ENCODE measurements at regions not wholly inside any gene's neighbourhood (a gene's known extent, or its start where the extent isn't known, plus 50 kb on each side); places are given as distances from the start of the nearest gene placed in this dataset.

GRCh38 chr3:88219138-88219792, 69.5 kb downstream of the C3orf38 start:
- ATAC-seq (peak; percentile 97), DNase-seq (ENCODE audit: low spot score) (peak; percentile 60)
- no peak overlapping the region for H3K27ac Mint-ChIP-seq
- H3K27me3 Mint-ChIP-seq (ENCODE audit: low read depth) = no peaks in the 10 kb centered on the region
- ChIA-PET POLR2A (interaction anchor here (0.7 kb wide), 1 partner anchor 898 kb away, joined by 3 read pairs; no protein-coding TSS in a partner anchor), CTCF (interaction anchor here (0.6 to 1.7 kb wide), 40 partner anchors 10 to 1872 kb away, joined by 3 to 9 read pairs (median 3); partner anchors contain the start of gene EPHA3)
- TF ChIP-seq FOXP1 (CRISPR knock-in tag; IDR thresholded peaks at IDR 0.05; ENCODE audit: borderline replicate concordance) = no peak
- TF ChIP-seq, protein P1, sequence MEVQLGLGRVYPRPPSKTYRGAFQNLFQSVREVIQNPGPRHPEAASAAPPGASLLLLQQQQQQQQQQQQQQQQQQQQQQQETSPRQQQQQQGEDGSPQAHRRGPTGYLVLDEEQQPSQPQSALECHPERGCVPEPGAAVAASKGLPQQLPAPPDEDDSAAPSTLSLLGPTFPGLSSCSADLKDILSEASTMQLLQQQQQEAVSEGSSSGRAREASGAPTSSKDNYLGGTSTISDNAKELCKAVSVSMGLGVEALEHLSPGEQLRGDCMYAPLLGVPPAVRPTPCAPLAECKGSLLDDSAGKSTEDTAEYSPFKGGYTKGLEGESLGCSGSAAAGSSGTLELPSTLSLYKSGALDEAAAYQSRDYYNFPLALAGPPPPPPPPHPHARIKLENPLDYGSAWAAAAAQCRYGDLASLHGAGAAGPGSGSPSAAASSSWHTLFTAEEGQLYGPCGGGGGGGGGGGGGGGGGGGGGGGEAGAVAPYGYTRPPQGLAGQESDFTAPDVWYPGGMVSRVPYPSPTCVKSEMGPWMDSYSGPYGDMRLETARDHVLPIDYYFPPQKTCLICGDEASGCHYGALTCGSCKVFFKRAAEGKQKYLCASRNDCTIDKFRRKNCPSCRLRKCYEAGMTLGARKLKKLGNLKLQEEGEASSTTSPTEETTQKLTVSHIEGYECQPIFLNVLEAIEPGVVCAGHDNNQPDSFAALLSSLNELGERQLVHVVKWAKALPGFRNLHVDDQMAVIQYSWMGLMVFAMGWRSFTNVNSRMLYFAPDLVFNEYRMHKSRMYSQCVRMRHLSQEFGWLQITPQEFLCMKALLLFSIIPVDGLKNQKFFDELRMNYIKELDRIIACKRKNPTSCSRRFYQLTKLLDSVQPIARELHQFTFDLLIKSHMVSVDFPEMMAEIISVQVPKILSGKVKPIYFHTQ (CRISPR knock-in tag; IDR thresholded peaks at IDR 0.05) = no peak
- TF ChIP-seq, protein P2, sequence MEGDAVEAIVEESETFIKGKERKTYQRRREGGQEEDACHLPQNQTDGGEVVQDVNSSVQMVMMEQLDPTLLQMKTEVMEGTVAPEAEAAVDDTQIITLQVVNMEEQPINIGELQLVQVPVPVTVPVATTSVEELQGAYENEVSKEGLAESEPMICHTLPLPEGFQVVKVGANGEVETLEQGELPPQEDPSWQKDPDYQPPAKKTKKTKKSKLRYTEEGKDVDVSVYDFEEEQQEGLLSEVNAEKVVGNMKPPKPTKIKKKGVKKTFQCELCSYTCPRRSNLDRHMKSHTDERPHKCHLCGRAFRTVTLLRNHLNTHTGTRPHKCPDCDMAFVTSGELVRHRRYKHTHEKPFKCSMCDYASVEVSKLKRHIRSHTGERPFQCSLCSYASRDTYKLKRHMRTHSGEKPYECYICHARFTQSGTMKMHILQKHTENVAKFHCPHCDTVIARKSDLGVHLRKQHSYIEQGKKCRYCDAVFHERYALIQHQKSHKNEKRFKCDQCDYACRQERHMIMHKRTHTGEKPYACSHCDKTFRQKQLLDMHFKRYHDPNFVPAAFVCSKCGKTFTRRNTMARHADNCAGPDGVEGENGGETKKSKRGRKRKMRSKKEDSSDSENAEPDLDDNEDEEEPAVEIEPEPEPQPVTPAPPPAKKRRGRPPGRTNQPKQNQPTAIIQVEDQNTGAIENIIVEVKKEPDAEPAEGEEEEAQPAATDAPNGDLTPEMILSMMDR (IDR thresholded peaks at IDR 0.05) = peak; percentile 25; the same call in 1 of the 2 replicates
- no peak overlapping the region for H3K4me3 Mint-ChIP-seq
- H3K36me3 Mint-ChIP-seq = no peaks in the 10 kb centered on the region
- no peaks in the 10 kb centered on the region for H3K9me3 Mint-ChIP-seq
- peaks cover 15% of the 10 kb centered on the region for H3K4me1 Mint-ChIP-seq

DNA sequence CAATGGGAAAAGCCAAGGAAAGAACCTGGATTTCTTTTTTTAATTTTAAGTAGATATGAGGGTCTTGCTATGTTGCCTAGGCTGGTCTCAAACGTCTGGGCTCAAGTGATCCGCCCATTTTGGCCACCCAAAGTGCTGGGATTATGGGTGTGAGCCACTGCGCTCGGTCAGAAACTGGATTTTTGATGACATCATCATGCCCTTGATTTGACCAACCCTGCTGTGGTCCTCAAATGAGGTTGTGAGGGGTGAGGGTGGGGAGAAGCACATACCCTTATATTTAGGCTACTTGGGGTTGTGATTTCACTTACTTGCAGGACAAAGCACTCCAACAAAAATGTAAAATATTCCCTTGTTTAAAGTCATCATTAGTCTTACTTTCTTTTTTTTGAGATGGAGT, 70.4 kb downstream of the C3orf38 start:
- H3K27ac Mint-ChIP-seq = no peak overlapping the region
- no peak for TF ChIP-seq CBFB (CRISPR knock-in tag; IDR thresholded peaks at IDR 0.05; ENCODE audit: low read depth)
- TF ChIP-seq SMAD3 (CRISPR knock-in tag; IDR thresholded peaks at IDR 0.05; ENCODE audit: borderline replicate concordance) = no peak
- TF ChIP-seq SOX15 (CRISPR knock-in tag; IDR thresholded peaks at IDR 0.05) = no peak
- TF ChIP-seq, protein P3, sequence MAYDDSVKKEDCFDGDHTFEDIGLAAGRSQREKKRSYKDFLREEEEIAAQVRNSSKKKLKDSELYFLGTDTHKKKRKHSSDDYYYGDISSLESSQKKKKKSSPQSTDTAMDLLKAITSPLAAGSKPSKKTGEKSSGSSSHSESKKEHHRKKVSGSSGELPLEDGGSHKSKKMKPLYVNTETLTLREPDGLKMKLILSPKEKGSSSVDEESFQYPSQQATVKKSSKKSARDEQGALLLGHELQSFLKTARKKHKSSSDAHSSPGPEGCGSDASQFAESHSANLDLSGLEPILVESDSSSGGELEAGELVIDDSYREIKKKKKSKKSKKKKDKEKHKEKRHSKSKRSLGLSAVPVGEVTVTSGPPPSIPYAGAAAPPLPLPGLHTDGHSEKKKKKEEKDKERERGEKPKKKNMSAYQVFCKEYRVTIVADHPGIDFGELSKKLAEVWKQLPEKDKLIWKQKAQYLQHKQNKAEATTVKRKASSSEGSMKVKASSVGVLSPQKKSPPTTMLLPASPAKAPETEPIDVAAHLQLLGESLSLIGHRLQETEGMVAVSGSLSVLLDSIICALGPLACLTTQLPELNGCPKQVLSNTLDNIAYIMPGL (CRISPR knock-in tag; IDR thresholded peaks at IDR 0.05) = no peak
- no peak for TF ChIP-seq NR3C1 (CRISPR knock-in tag; conservative IDR thresholded peaks at IDR 0.05; ENCODE audit: low read depth)
- no peak for TF ChIP-seq RORB (CRISPR knock-in tag; IDR thresholded peaks at IDR 0.05)
- ATAC-seq = no peak
- peaks cover 15% of the 10 kb centered on the region for H3K4me1 Mint-ChIP-seq
- ChIA-PET POLR2A (no interaction called here), CTCF (interaction anchor here (0.7 to 1.7 kb wide), 9 partner anchors 20 to 1871 kb away, joined by 3 to 8 read pairs (median 4); no protein-coding TSS in a partner anchor)
- DNase-seq (ENCODE audit: low spot score) = no peak
- no peaks in the 10 kb centered on the region for H3K27me3 Mint-ChIP-seq (ENCODE audit: low read depth)
- no peaks in the 10 kb centered on the region for H3K9me3 Mint-ChIP-seq
- no peak overlapping the region for H3K4me3 Mint-ChIP-seq
- no peaks in the 10 kb centered on the region for H3K36me3 Mint-ChIP-seq

GRCh38 chr3:88221726-88222125, 72.0 kb downstream of the C3orf38 start:
- no peak overlapping the region for H3K27ac Mint-ChIP-seq
- POLR2A ChIA-PET = no interaction called here
- no peaks in the 10 kb centered on the region for H3K27me3 Mint-ChIP-seq (ENCODE audit: low read depth)
- ATAC-seq (no peak), DNase-seq (ENCODE audit: low spot score) (no peak)
- CTCF ChIA-PET = no interaction called here
- H3K9me3 Mint-ChIP-seq = no peaks in the 10 kb centered on the region
- no peaks in the 10 kb centered on the region for H3K36me3 Mint-ChIP-seq
- H3K4me1 Mint-ChIP-seq = peaks cover 15% of the 10 kb centered on the region
- H3K4me3 Mint-ChIP-seq = no peak overlapping the region
- TF ChIP-seq, protein P4, sequence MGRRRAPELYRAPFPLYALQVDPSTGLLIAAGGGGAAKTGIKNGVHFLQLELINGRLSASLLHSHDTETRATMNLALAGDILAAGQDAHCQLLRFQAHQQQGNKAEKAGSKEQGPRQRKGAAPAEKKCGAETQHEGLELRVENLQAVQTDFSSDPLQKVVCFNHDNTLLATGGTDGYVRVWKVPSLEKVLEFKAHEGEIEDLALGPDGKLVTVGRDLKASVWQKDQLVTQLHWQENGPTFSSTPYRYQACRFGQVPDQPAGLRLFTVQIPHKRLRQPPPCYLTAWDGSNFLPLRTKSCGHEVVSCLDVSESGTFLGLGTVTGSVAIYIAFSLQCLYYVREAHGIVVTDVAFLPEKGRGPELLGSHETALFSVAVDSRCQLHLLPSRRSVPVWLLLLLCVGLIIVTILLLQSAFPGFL (CRISPR knock-in tag; IDR thresholded peaks at IDR 0.05; ENCODE audit: borderline replicate concordance) = no peak
- TF ChIP-seq ZNF232 (CRISPR knock-in tag; IDR thresholded peaks at IDR 0.05) (no peak), STAT6 (CRISPR knock-in tag; conservative IDR thresholded peaks at IDR 0.05; ENCODE audit: low read depth) (no peak), ZNF138 (CRISPR knock-in tag; conservative IDR thresholded peaks at IDR 0.05) (no peak), ZBTB21 (CRISPR knock-in tag; IDR thresholded peaks at IDR 0.05; ENCODE audit: borderline replicate concordance) (no peak), JAZF1 (CRISPR knock-in tag; IDR thresholded peaks at IDR 0.05) (no peak), SOX15 (CRISPR knock-in tag; IDR thresholded peaks at IDR 0.05) (no peak), CREB1 (CRISPR knock-in tag; IDR thresholded peaks at IDR 0.05) (no peak)
- TF ChIP-seq, protein P5, sequence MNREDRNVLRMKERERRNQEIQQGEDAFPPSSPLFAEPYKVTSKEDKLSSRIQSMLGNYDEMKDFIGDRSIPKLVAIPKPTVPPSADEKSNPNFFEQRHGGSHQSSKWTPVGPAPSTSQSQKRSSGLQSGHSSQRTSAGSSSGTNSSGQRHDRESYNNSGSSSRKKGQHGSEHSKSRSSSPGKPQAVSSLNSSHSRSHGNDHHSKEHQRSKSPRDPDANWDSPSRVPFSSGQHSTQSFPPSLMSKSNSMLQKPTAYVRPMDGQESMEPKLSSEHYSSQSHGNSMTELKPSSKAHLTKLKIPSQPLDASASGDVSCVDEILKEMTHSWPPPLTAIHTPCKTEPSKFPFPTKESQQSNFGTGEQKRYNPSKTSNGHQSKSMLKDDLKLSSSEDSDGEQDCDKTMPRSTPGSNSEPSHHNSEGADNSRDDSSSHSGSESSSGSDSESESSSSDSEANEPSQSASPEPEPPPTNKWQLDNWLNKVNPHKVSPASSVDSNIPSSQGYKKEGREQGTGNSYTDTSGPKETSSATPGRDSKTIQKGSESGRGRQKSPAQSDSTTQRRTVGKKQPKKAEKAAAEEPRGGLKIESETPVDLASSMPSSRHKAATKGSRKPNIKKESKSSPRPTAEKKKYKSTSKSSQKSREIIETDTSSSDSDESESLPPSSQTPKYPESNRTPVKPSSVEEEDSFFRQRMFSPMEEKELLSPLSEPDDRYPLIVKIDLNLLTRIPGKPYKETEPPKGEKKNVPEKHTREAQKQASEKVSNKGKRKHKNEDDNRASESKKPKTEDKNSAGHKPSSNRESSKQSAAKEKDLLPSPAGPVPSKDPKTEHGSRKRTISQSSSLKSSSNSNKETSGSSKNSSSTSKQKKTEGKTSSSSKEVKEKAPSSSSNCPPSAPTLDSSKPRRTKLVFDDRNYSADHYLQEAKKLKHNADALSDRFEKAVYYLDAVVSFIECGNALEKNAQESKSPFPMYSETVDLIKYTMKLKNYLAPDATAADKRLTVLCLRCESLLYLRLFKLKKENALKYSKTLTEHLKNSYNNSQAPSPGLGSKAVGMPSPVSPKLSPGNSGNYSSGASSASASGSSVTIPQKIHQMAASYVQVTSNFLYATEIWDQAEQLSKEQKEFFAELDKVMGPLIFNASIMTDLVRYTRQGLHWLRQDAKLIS (CRISPR knock-in tag; IDR thresholded peaks at IDR 0.05; ENCODE audit: borderline replicate concordance) = no peak

Data from WTC11 (cell line).